ENCODE measurements at regions not wholly inside any gene's neighbourhood (a gene's known extent, or its start where the extent isn't known, plus 50 kb on each side); places are given as distances from the start of the nearest gene placed in this dataset.

GRCh38 chr10:6984971-6985370 is 404.9 kb upstream of the PRKCQ start:
- TF ChIP-seq CTCF (IDR thresholded peaks at IDR 0.05; ENCODE audit: low read length), result no peak
- TF ChIP-seq EZH2 (IDR thresholded peaks at IDR 0.05; ENCODE audit: borderline replicate concordance, low read length), result no peak
